GM21381 (cell line): ENCODE measurements at regions not wholly inside any gene's neighbourhood (a gene's known extent, or its start where the extent isn't known, plus 50 kb on each side); places are given as distances from the start of the nearest gene placed in this dataset.
"Not testable (repeated sequence)": the region's sequence is repeated elsewhere in the genome, so short reads cannot be mapped to it uniquely, and the experiment has no call there.

Experiments used
- ATAC-seq: cut with Tn5 transposase; IDR thresholded peaks from one replicate; pipeline ENCODE4 v1.9.1; 2021; ENCODE audit warnings: mild to moderate bottlenecking, moderate library complexity; ENCODE audit not compliant: unreplicated experiment

- no peak for ATAC-seq
Measured at GRCh38 chr10:8656261-8656660, 601.8 kb downstream of the GATA3 start.

GRCh38 chr10:8659982-8660381 is 605.5 kb downstream of the GATA3 start:
- ATAC-seq: no peak

- ATAC-seq: no peak
Measured at GRCh38 chr10:8661886-8662285, 607.4 kb downstream of the GATA3 start.

GRCh38 chr10:8663131-8663530 is 608.6 kb downstream of the GATA3 start:
- ATAC-seq: no peak

- no peak for ATAC-seq
Measured at GRCh38 chr10:8665322-8665721, 610.8 kb downstream of the GATA3 start.

GRCh38 chr10:8670461-8670860 is 616.0 kb downstream of the GATA3 start:
- no peak for ATAC-seq

- no peak for ATAC-seq
Measured at GRCh38 chr10:8674230-8674629, 619.7 kb downstream of the GATA3 start.

GRCh38 chr10:8677642-8678041 is 623.2 kb downstream of the GATA3 start:
- no peak for ATAC-seq

GRCh38 chr10:8684916-8685315 is 630.4 kb downstream of the GATA3 start:
- ATAC-seq: not testable (repeated sequence)

GRCh38 chr10:8688881-8689280 is 634.4 kb downstream of the GATA3 start:
- ATAC-seq: no peak

- ATAC-seq: no peak
Measured at GRCh38 chr10:8691498-8692017, 637.1 kb downstream of the GATA3 start.

- ATAC-seq: not testable (repeated sequence)
Measured at GRCh38 chr10:8693635-8694034, 639.1 kb downstream of the GATA3 start.

GRCh38 chr10:8696746-8697145 is 642.3 kb downstream of the GATA3 start:
- no peak for ATAC-seq

GRCh38 chr10:8700689-8701088 is 646.2 kb downstream of the GATA3 start:
- ATAC-seq: no peak

GRCh38 chr10:8702181-8702580 is 647.7 kb downstream of the GATA3 start:
- no peak for ATAC-seq

GRCh38 chr10:8705415-8705814 is 650.9 kb downstream of the GATA3 start:
- no peak for ATAC-seq

- ATAC-seq: no peak
Measured at GRCh38 chr10:8712656-8713055, 658.2 kb downstream of the GATA3 start.

GRCh38 chr10:8719971-8720370 is 665.5 kb downstream of the GATA3 start:
- ATAC-seq: no peak

GRCh38 chr10:8721650-8722049 is 667.2 kb downstream of the GATA3 start:
- no peak for ATAC-seq

GRCh38 chr10:8722835-8723234 is 668.3 kb downstream of the GATA3 start:
- no peak for ATAC-seq

GRCh38 chr10:8725343-8725742 is 670.9 kb downstream of the GATA3 start:
- no peak for ATAC-seq

- ATAC-seq: no peak
Measured at GRCh38 chr10:8726084-8726778, 671.7 kb downstream of the GATA3 start.

GRCh38 chr10:8726779-8727084 is 672.2 kb downstream of the GATA3 start:
- ATAC-seq: no peak
